ENCODE measurements at regions not wholly inside any gene's neighbourhood (a gene's known extent, or its start where the extent isn't known, plus 50 kb on each side); places are given as distances from the start of the nearest gene placed in this dataset.

DNA sequence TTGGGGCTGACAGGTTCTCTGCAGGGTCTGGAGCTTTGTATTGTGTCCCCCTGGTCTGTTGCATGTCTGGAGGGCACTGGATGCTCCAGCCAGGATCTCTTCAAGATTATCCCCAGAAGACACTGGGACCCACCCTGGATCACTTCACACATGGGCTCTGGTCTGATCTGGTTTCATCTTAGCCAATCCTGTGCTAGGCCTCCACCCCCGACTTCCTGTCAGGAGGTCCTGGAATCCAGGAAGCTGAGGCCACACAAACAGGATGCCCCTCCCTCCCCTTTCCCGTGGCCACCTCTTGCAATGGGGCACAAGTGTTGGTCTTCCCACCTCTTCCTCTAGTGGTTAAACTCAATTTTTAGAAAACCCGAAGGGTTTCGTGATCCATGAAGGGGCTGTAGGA, 242.6 kb upstream of the MVB12B start:
- peaks cover 0 to 6% (median 0%) of the 10 kb centered on the region in 3 donors for H3K9me3 ChIP-seq (ENCODE audit: control extremely low read depth in 1 of 3, control insufficient read depth in 2 of 3, insufficient read depth in 1 of 3, low read length in 2 of 3)
- H3K4me2 ChIP-seq (replicated peaks; ENCODE audit: low read depth, low read length, poor library complexity, severe bottlenecking): no peak overlapping the region
- no peaks in the 10 kb centered on the region for H3K9me3 Mint-ChIP-seq (ENCODE audit: insufficient read depth)
- intact Hi-C loops (cut with micrococcal nuclease): no loop called here
- no peak overlapping the region for H2AFZ ChIP-seq (ENCODE audit: insufficient read depth, low read depth, low read length, poor library complexity, severe bottlenecking)
- no peak overlapping the region for H3K9ac ChIP-seq (ENCODE audit: low read length)
- no peaks in the 10 kb centered on the region for H4K20me1 ChIP-seq (ENCODE audit: control insufficient read depth, insufficient read depth, low read length, poor library complexity, severe bottlenecking)
- no peaks in the 10 kb centered on the region for H3K36me3 ChIP-seq (replicated peaks in 1 of 2; ENCODE audit: control extremely low read depth in 1 of 2, control insufficient read depth in 1 of 2, extremely low read depth in 1 of 2, insufficient read depth in 2 of 2, low read length in 1 of 2)
- 45% methylated on average over 2 of the region's 4 CpGs for WGBS (ENCODE audit: insufficient coverage)
- ChIA-PET POLR2A (no interaction called here), CTCF (no interaction called here)
- no peak overlapping the region for H3K4me3 Mint-ChIP-seq
- no peak overlapping the region for H3K27ac Mint-ChIP-seq
- H3K4me1 ChIP-seq (ENCODE audit: control insufficient read depth in 2 of 2, insufficient read depth in 2 of 2, low read length in 2 of 2): no peaks in the 10 kb centered on the region
- H3K27me3 Mint-ChIP-seq: peaks cover 47% of the 10 kb centered on the region
- no peak overlapping the region for H3K4me3 ChIP-seq (ENCODE audit: control extremely low read depth in 1 of 5, extremely low read depth in 1 of 5, insufficient read depth in 1 of 5, low read depth in 2 of 5, low read length in 4 of 5)
- ATAC-seq (ENCODE audit: low read depth) (no peak), DNase-seq (no peak)
- no peaks in the 10 kb centered on the region for H3K79me2 ChIP-seq (ENCODE audit: control insufficient read depth, insufficient read depth, low read length)
- peaks cover 0 to 3% (median 0%) of the 10 kb centered on the region in 4 experiments for H3K27me3 ChIP-seq (replicated peaks in 1 of 4; ENCODE audit: control extremely low read depth in 1 of 4, control insufficient read depth in 3 of 4, insufficient read depth in 4 of 4, low read length in 3 of 4)
- H3K4me1 Mint-ChIP-seq: no peaks in the 10 kb centered on the region
- no peak overlapping the region for H3K27ac ChIP-seq (ENCODE audit: low read length in 2 of 2)
- TF ChIP-seq, protein P1, sequence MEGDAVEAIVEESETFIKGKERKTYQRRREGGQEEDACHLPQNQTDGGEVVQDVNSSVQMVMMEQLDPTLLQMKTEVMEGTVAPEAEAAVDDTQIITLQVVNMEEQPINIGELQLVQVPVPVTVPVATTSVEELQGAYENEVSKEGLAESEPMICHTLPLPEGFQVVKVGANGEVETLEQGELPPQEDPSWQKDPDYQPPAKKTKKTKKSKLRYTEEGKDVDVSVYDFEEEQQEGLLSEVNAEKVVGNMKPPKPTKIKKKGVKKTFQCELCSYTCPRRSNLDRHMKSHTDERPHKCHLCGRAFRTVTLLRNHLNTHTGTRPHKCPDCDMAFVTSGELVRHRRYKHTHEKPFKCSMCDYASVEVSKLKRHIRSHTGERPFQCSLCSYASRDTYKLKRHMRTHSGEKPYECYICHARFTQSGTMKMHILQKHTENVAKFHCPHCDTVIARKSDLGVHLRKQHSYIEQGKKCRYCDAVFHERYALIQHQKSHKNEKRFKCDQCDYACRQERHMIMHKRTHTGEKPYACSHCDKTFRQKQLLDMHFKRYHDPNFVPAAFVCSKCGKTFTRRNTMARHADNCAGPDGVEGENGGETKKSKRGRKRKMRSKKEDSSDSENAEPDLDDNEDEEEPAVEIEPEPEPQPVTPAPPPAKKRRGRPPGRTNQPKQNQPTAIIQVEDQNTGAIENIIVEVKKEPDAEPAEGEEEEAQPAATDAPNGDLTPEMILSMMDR (IDR thresholded peaks at IDR 0.05): no peak
- TF ChIP-seq EZH2 (IDR thresholded peaks at IDR 0.05; ENCODE audit: borderline replicate concordance, insufficient read depth, low read depth, low read length, poor library complexity, severe bottlenecking): no peak

DNA sequence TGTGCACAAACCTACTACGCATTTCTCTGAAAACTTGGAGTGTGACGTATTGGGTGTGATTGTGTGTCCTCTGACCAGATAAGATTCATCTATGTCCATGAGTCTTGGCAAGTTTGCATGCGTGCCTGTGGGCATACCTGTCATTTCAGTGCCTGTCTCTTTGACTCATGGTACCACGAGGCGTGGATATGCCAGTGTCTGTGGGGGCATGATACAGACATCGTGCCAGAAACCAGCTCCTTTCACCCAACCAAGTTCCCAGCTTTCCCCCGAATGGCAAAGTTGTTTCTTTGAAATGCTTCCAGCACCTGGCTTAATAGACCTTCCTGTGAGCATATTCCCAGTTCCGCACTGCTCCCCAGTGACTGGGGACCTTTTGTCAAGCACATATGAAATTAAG, 241.9 kb upstream of the MVB12B start:
- H3K4me3 Mint-ChIP-seq: no peak overlapping the region
- H4K20me1 ChIP-seq (ENCODE audit: control insufficient read depth, insufficient read depth, low read length, poor library complexity, severe bottlenecking): no peaks in the 10 kb centered on the region
- no peaks in the 10 kb centered on the region for H3K9me3 Mint-ChIP-seq (ENCODE audit: insufficient read depth)
- H2AFZ ChIP-seq (ENCODE audit: insufficient read depth, low read depth, low read length, poor library complexity, severe bottlenecking): no peak overlapping the region
- no peaks in the 10 kb centered on the region for H3K79me2 ChIP-seq (ENCODE audit: control insufficient read depth, insufficient read depth, low read length)
- ChIA-PET CTCF (no interaction called here), POLR2A (no interaction called here)
- H3K9me3 ChIP-seq (ENCODE audit: control extremely low read depth in 1 of 3, control insufficient read depth in 2 of 3, insufficient read depth in 1 of 3, low read length in 2 of 3): peaks cover 0 to 6% (median 0%) of the 10 kb centered on the region in 3 donors
- intact Hi-C loops (cut with micrococcal nuclease): no loop called here
- H3K4me3 ChIP-seq (ENCODE audit: control extremely low read depth in 1 of 5, extremely low read depth in 1 of 5, insufficient read depth in 1 of 5, low read depth in 2 of 5, low read length in 4 of 5): no peak overlapping the region
- H3K27me3 ChIP-seq (replicated peaks in 1 of 4; ENCODE audit: control extremely low read depth in 1 of 4, control insufficient read depth in 3 of 4, insufficient read depth in 4 of 4, low read length in 3 of 4): peaks cover 0 to 3% (median 0%) of the 10 kb centered on the region in 4 experiments
- no peak for ATAC-seq (ENCODE audit: low read depth)
- 82% methylated on average over 6 of the region's 8 CpGs for WGBS (ENCODE audit: insufficient coverage)
- TF ChIP-seq EZH2 (IDR thresholded peaks at IDR 0.05; ENCODE audit: borderline replicate concordance, insufficient read depth, low read depth, low read length, poor library complexity, severe bottlenecking): no peak
- TF ChIP-seq, protein P1 (IDR thresholded peaks at IDR 0.05): no peak
- no peaks in the 10 kb centered on the region for H3K36me3 ChIP-seq (replicated peaks in 1 of 2; ENCODE audit: control extremely low read depth in 1 of 2, control insufficient read depth in 1 of 2, extremely low read depth in 1 of 2, insufficient read depth in 2 of 2, low read length in 1 of 2)
- no peak overlapping the region for H3K27ac Mint-ChIP-seq
- no peak overlapping the region for H3K9ac ChIP-seq (ENCODE audit: low read length)
- no peaks in the 10 kb centered on the region for H3K4me1 Mint-ChIP-seq
- H3K27ac ChIP-seq (ENCODE audit: low read length in 2 of 2): no peak overlapping the region
- H3K27me3 Mint-ChIP-seq: peaks cover 42% of the 10 kb centered on the region
- H3K4me1 ChIP-seq (ENCODE audit: control insufficient read depth in 2 of 2, insufficient read depth in 2 of 2, low read length in 2 of 2): no peaks in the 10 kb centered on the region
- no peak overlapping the region for H3K4me2 ChIP-seq (replicated peaks; ENCODE audit: low read depth, low read length, poor library complexity, severe bottlenecking)
- DNase-seq: no peak
